Heart left ventricle (tissue), 13 donors: ENCODE measurements at regions not wholly inside any gene's neighbourhood (a gene's known extent, or its start where the extent isn't known, plus 50 kb on each side); places are given as distances from the start of the nearest gene placed in this dataset.

Experiments used
- CTCF ChIP-seq, 12 donors: fragments of 200-600 bp; sonication (generic) in 4 of 12; IDR thresholded peaks; one replicate each; pipeline versions ENCODE4 v1.5.0 to v1.8.0; 2018 to 2022; ENCODE audit warnings: antibody characterized with exemption in 12 of 12, mild to moderate bottlenecking in 5 of 12
- POLR2A ChIP-seq, 2 donors: fragments of 450-650 bp; IDR thresholded peaks; one replicate each; pipeline ENCODE4 v1.6.1; 2017; ENCODE audit warnings: antibody characterized with exemption in 2 of 2, mild to moderate bottlenecking in 2 of 2, moderate library complexity in 2 of 2
- donor health status: ischemic (EF 13 %, LVEDD 7.1; RV severe dilation, severe dysfunction).
- donor health status: DM: no; HTN: yes; CAD: no.
- donor health status: DM: no; HTN: no; CAD: no.
- donor health status: ischemic (EF 25% LVEDD 6.9; RV normal size, moderate dysfunction).
- donor health status: ischemic (EF 25% LVEDD 5.7; RV mildly dilated, moderate dysfunction).
- donor health status: ischemic (EF 35%, LVEDD 5.7; RV mildly dilated, moderate dysfunction).
- donor health status: nonischemic (EF 11% LVEDD 7.7; RV severe dilation, severe dysfunction).
- donor health status: DM: yes; HTN: yes; CAD: no.
- donor health status: PGD.
- donor health status: ischemic (EF 29% LVEDD 5.4; RV normal size, mild dysfunction).
- donor health status: nonischemic (EF 23%, LVEDD 6.1; RV moderate dilation, normal function).

- TF ChIP-seq CTCF (IDR thresholded peaks at IDR 0.05) (no peak), POLR2A (IDR thresholded peaks at IDR 0.05) (no peak)
Observed at GRCh38 chr2:126778561-126779501, 119.9 kb upstream of the TEX51 start.
